CMK (cell line): ENCODE measurements at regions not wholly inside any gene's neighbourhood (a gene's known extent, or its start where the extent isn't known, plus 50 kb on each side); places are given as distances from the start of the nearest gene placed in this dataset.
"Not testable (repeated sequence)": the region's sequence is repeated elsewhere in the genome, so short reads cannot be mapped to it uniquely, and the experiment has no call there.

Source experiments
- DNase-seq: peaks from one replicate; pipeline ENCODE4 v3.0.0-alpha.2; 2010; ENCODE audit warnings: low read depth

- no peak for DNase-seq
Observed at GRCh38 chr12:131274906-131275305, 321.2 kb downstream of the ADGRD1 start.

DNA sequence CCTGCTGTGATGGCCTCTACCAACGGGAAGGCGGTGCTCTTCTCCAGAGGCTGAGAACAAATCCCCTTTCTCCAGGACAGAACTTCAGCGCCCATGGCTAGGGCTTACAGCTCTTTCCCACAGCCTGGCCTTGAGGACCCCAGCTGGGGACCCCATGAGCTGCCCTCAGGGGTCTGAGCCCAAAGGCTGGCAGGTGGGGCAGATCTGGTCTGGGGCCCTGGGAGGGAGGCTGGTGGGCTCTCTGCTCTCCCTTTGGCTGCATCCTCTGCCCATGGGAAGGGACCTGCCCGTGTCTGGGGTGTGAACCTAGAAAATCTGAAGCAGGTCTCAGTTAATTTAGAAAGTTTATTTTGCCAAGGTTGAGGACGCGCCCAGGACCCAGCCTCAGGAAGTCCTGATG, 322.1 kb downstream of the ADGRD1 start:
- DNase-seq, result no peak

DNA sequence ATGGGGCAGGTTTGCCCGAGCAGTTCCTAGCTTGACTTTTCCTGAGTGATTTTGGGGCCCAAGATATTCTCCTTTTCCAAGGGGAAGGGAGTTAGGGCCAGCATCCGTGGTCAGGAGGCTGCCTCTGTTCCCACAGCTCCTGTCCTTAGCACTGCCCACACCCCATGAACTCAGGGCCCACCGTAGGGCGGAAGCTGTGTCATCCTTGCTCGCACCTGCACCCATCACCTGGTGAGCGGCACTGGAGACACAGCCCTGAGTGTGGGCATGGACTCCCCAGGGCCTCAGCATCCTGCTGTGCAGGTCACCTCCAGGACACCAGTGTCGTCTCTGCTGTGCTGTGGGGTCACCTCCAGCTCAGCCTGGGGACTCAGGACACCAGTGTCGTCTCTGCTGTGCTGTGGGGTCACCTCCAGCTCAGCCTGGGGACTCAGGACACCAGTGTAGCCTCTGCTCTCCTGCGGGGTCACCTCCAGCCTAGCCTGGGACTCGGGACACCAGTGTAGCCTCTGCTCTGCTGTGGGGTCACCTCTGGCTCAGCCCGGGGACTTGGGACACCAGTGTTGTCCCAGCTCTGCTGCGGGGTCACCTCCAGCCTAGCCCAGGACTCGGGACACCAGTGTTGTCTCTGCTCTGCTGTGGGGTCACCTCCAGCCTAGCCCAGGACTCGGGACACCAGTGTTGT, 322.9 kb downstream of the ADGRD1 start:
- DNase-seq, result no peak

DNA sequence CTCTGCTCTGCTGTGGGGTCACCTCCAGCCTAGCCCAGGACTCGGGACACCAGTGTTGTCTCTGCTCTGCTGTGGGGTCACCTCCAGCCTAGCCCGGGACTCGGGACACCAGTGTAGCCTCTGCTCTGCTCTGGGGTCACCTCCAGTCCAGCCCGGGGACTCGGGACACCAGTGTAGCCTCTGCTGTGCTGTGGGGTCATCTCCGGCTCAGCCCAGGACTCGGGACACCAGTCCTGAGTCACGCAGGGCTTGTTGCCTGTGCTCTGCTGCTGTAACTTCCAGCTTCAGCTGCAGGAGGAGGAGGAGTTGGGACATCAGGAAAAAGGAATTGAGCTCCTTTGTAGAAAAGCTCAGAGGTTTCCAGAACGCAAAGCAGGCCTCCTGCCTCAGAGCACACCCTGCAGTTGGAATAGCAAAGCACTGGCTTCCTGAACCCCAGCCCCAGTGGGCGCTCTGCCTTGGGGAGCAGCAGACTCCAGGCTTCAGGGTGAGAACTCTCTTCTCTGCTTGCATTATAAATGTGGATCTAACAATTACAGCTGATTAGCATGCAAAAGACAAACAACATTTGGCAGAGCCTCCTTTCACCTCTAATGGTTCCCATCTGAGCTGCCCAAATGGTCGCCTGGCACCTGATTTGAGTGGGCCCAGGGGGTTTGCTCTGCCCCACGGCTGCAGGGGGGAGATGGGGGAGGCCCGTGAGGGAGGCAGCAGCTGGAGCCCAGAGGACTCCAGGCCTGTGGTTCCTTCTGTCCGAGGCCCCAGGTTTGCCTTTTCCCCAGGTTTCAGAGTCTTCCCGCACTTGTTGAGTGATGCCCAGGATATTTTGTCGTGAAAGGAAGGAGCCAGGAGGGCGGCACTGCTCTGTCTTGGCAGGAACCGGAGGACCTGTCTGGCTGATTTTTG, 323.7 kb downstream of the ADGRD1 start:
- DNase-seq, result not testable (repeated sequence)

GRCh38 chr12:131278451-131279115, 324.9 kb downstream of the ADGRD1 start:
- DNase-seq, result not testable (repeated sequence)

DNA sequence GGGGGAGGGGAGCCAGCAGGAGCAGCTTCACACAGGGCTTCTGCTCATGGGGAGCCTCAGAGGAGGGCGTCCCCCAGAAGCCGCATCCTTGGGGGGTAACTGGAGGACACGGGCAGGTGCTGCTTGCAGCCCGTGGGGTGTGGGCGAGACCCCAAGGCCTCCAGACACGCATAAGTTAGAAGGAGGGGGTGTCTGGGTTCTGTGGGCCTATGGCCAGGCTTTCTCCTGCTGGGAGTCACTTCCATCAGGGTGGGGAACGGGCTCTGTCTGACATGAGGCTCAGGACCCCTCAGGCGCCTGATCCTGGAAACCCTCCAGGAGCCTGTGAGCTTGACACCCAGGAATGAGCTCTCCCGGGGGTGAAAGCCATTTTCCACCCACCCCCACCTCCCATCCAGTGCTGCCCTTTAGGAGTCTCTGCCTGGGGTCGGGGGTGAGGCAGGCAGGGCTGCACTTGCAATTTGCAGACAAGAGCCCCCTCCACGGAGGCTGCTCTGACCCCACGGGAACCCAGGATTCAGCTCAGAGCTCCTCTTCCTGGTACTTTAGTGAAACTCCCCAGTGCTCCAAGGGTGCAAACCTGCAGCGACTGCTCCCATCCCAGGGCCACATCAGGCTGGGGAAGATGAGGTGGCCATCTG, 325.7 kb downstream of the ADGRD1 start:
- no peak for DNase-seq

DNA sequence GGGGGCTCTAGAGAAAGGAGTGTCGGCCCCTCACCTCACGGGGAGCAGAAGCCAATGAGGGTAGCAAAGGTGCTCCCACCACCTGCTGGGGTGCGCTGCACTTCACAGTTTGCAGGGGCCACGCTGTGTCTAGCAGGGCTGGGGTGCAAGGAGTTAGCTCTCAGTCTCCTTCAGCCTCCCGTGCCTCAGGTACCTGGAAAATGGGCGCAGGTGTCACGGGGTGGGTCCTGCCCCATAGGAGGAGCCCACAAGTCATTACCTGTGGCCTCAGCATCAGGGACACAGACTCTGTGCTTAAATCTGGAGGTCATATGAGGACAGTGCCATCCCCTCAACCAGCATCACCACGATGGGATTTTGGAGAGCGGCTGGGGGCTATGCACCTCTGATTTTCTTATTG, 326.7 kb downstream of the ADGRD1 start:
- no peak for DNase-seq

- no peak for DNase-seq
Observed at GRCh38 chr12:131281016-131281415, 327.3 kb downstream of the ADGRD1 start.

DNA sequence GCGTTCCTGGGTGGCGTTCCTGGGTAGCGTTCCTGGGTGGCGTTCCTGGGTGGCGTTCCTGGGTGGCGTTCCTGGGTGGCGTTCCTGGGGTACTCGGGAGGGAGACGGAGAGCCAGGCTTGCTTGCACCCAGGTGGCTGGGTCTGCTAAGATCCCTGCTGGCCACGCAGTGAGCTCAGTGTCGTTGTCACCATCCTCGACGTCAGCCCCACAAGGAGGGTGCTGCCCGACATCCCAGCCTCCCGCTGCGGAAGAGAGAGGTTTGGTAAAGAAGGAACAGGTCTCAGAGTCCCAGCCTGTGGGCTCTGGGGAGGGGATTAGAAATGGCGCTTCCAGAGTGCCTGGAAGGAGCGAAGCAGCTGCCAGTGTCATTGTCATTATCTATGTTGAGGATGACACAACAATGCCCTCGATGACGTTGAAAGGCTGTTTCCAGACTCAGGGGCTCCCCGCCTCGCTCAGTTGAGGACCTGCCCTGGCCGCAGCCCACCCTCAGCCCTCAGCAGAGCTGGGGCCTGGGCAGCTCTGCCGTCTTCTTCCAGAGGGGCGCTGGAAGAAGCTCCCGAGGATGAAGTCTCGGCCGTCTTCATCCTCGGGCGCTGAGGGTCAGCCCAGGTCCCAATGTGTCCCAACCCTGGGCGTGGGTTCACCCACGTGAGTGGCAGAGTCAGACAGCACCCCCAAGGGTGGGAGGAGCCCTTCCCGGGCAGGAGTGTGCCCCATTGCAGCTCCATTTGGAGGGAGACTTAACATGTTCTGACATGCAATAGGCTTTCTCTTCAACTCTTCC, 328.8 kb downstream of the ADGRD1 start:
- DNase-seq, result no peak

DNA sequence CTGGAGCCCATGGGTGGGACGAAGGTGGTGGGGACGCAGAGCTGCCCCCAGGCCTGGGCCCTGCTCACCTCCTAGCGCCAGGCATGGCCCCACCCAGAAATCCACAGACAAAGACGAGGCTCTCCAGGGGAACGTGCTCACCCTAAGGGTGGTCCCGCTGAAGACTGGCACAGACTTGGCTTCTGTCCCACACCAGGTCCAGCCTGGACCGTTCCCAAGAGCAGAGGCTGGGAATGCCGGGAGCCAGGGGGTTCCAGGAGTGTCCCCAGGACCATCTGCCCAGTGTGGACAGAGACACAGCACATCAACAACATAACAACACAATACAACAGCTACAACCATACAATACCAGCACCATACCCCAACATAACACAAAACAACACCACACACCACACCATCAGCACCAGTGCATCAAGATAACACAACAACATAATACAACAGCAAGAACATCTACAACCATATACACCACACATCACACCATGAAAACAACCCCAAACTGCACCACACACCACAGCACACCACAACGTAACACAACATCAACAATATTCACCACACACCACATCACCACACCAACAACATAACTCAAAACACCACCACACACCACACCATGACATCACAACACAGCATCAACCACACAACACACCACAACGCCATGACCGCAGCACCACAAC, 329.6 kb downstream of the ADGRD1 start:
- no peak for DNase-seq

GRCh38 chr12:131283862-131284825, 330.4 kb downstream of the ADGRD1 start:
- not testable (repeated sequence) for DNase-seq

- DNase-seq, result not testable (repeated sequence)
Observed at GRCh38 chr12:131284954-131285904, 331.5 kb downstream of the ADGRD1 start.

GRCh38 chr12:131285905-131286295, 332.2 kb downstream of the ADGRD1 start:
- not testable (repeated sequence) for DNase-seq

DNA sequence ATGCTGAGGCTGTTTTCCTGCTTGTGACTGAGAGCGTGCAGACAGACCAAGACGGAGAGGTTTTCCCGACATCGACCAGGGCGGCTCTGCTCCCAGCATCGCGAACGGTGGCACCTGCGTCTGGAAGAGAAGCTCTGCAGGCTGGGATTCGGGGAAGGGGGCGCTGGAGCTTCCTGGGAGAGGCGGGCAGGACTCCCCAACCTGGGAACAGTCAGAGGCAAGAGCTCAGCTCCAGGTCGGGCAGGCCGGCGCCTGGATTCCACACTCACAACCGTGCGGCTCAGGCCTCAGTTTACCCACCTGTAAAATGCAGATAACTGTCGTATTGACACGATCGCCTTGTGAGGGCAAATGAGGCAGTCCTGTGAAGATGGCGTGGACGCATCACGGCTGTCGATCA, 332.6 kb downstream of the ADGRD1 start:
- DNase-seq, result not testable (repeated sequence)

- no peak for DNase-seq
Observed at GRCh38 chr12:131287015-131287937, 333.6 kb downstream of the ADGRD1 start.

DNA sequence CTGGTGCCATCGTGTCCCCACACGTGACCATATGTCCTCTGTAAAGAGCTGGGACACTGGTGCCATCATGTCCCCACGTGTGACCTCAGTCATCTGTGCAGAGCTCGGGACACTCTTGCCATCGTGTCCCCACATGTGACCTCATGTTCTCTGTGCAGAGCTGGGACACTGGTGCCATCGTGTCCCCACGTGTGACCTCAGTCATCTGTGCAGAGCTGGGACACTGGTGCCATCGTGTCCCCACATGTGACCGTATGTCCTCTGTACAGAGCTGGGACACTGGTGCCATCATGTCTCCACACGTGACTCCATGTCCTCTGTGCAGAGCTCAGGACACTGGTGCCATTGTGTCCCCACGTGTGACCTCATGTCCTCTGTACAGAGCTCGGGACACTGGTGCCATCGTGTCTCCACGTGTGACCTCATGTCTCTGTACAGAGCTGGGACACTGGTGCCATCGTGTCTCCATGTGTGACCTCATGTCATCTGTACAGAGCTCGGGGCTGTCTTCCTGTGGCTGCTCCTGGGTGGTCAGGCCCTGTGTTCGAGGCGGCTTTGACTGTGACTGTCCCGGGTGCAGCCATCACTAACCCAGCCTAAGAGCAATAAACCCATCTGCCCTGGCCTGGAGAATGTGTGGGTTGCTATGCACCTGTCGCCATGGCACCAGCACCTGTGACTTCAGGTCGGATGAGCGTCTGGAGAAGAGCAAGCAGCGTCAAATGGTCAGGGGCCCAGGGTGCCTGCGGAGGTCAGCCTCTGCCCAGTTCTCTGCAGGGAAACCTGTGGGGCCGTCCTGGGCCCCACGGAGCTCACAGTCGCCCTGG, 334.4 kb downstream of the ADGRD1 start:
- no peak for DNase-seq
